A673 (cell line): ENCODE measurements at regions not wholly inside any gene's neighbourhood (a gene's known extent, or its start where the extent isn't known, plus 50 kb on each side); places are given as distances from the start of the nearest gene placed in this dataset.
"Not testable (repeated sequence)": the region's sequence is repeated elsewhere in the genome, so short reads cannot be mapped to it uniquely, and the experiment has no call there.

ENCODE experiments used
- EZH2 ChIP-seq: fragments of 200-600 bp; sonication (generic); IDR thresholded peaks from 2 replicates; pipeline ENCODE4 v1.6.1; 2017; ENCODE audit warnings: borderline replicate concordance, low read depth, mild to moderate bottlenecking, mixed read lengths, antibody characterized with exemption, low read length; ENCODE audit not compliant: poor library complexity, severe bottlenecking
- TF ChIP-seq, protein P1 (sequence below): fragments of 300-800, 200-600 bp; sonication (generic); conservative IDR thresholded peaks from 2 replicates; pipeline ENCODE4 v1.5.1; 2017; ENCODE audit warnings: low read depth, mild to moderate bottlenecking, antibody characterized with exemption, low read length, moderate library complexity, mixed read lengths

DNA sequence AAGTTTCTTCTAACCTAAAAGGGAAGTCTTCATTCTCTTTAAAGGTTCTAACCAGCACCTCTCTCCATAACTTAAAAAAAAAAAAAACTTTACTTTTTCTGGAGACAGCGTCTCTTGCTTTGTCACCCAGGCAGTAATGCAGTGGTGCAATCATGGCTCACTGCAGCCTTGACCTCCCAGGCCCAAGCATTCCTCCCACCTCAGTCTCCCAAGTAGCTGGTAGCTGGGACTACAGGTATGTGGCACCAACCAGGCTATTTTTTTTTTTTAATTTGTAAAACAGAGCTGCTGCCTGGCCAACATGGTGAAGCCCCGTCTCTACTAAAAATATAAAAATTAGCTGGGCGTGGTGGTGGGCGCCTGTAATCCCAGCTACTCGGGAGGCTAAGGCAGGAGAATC, 787.4 kb upstream of the ACO1 start:
- TF ChIP-seq, protein P1, sequence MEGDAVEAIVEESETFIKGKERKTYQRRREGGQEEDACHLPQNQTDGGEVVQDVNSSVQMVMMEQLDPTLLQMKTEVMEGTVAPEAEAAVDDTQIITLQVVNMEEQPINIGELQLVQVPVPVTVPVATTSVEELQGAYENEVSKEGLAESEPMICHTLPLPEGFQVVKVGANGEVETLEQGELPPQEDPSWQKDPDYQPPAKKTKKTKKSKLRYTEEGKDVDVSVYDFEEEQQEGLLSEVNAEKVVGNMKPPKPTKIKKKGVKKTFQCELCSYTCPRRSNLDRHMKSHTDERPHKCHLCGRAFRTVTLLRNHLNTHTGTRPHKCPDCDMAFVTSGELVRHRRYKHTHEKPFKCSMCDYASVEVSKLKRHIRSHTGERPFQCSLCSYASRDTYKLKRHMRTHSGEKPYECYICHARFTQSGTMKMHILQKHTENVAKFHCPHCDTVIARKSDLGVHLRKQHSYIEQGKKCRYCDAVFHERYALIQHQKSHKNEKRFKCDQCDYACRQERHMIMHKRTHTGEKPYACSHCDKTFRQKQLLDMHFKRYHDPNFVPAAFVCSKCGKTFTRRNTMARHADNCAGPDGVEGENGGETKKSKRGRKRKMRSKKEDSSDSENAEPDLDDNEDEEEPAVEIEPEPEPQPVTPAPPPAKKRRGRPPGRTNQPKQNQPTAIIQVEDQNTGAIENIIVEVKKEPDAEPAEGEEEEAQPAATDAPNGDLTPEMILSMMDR = not testable (repeated sequence)
- not testable (repeated sequence) for TF ChIP-seq EZH2
